BLaER1 treated with 17β-estradiol and CSF1 and Interleukin-3, amounts not matched to agents 10 nM and 100 nM (cell line): ENCODE measurements at regions not wholly inside any gene's neighbourhood (a gene's known extent, or its start where the extent isn't known, plus 50 kb on each side); places are given as distances from the start of the nearest gene placed in this dataset.
A peak's percentile ranks its signal among the peaks of the same experiment; 100 is the strongest.

ENCODE experiments used
- H3K27ac ChIP-seq, 11 experiments: shearing (Covaris generic); formaldehyde crosslinking; 2 replicates each; pipeline ENCODE4 v1.8.1; 2022
- H3K27me3 ChIP-seq, 11 experiments: shearing (Covaris generic); formaldehyde crosslinking; 2 replicates each; pipeline ENCODE4 v1.8.1; 2022
- H3K36me3 ChIP-seq, 11 experiments: shearing (Covaris generic); formaldehyde crosslinking; 2 replicates each; pipeline ENCODE4 v1.8.1; 2022
- H3K4me1 ChIP-seq, 10 experiments: shearing (Covaris generic); formaldehyde crosslinking; 2 replicates each; pipeline ENCODE4 v1.8.1; 2022
- H3K4me2 ChIP-seq, 11 experiments: shearing (Covaris generic); formaldehyde crosslinking; 2 replicates each; pipeline ENCODE4 v1.8.1; 2022
- H3K4me3 ChIP-seq, 10 experiments: shearing (Covaris generic); formaldehyde crosslinking; 2 replicates each; pipeline ENCODE4 v1.8.1; 2022
- H3K9ac ChIP-seq, 11 experiments: shearing (Covaris generic); formaldehyde crosslinking; 2 replicates each; pipeline ENCODE4 v1.8.1; 2022
- H3K9me3 ChIP-seq, 11 experiments: shearing (Covaris generic); formaldehyde crosslinking; replicated peaks in 1 of 11; 2 replicates each; pipeline ENCODE4 v1.8.1; 2022
- H4K20me1 ChIP-seq, 11 experiments: shearing (Covaris generic); formaldehyde crosslinking; 2 replicates each; pipeline ENCODE4 v1.8.1; 2022
- Cebpa-rat ChIP-seq, 11 experiments: shearing (Covaris generic); IDR thresholded peaks; 2 replicates each; pipeline ENCODE4 v1.8.1; 2022

DNA sequence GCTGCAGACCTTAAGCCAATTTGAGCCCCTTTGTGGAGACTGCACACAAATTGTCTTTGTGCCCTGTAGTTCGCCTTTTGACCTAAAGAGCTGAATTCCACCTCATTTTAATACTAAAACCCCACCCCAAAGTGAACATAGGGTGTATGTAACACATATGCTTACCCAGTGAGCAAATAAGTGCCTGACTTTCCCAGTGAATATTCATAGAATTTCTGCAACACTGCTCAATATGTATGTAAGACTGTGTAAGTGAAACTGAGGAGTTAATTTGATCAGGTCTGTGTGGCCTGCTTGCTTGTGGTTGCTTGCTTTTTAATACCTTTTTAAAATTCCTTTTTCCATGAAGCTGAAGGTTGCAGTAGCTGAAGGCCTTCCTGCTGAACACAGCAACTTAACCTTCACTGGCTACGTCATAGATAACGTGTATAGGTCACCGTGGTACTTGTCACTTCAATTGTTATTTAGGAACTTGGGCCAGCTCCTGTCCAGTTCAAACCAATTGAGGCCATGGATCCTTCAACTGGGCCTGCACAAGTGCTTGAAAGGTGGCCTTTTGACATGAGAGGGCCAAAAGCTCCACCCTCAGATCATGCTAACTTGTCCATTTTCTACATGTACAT lies 131.7 kb upstream of the BTBD3 start:
- H3K36me3 ChIP-seq: no peaks in the 10 kb centered on the region

DNA sequence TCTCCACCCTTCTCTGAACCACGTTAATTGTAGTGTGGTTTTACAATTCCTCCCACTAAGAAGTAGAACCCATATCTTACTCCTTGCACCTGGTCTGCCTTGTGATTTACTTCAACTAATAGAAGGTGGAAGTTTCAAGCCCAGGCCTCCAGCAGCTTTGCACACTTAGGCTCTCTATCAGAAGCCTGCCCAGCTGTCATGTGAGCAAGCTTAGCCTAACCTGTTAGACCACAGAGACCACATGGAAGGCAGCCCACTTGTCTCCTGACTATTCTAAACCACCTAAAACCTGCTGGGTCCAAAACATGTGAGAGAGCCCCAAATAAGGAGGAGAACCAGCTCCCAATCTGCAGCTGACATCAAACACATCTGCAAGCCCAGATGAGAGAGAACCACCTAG lies 127.6 kb upstream of the BTBD3 start:
- Histone ChIP-seq H3K36me3 (no peaks in the 10 kb centered on the region), H3K9ac (no peak overlapping the region), H3K9me3 (no peaks in the 10 kb centered on the region), H3K27ac (no peak overlapping the region), H3K4me1 (no peaks in the 10 kb centered on the region), H3K27me3 (no peaks in the 10 kb centered on the region), H3K4me3 (no peak overlapping the region), H4K20me1 (no peaks in the 10 kb centered on the region), H3K4me2 (no peak overlapping the region)
- no peak for TF ChIP-seq Cebpa-rat (IDR thresholded peaks at IDR 0.05)

More for the DNA sequence above, 131.7 kb upstream of the BTBD3 start:
- no peaks in the 10 kb centered on the region for H4K20me1 ChIP-seq
- TF ChIP-seq Cebpa-rat (IDR thresholded peaks at IDR 0.05): no peak
- H3K9me3 ChIP-seq: no peaks in the 10 kb centered on the region
- H3K9ac ChIP-seq: no peak overlapping the region
- H3K4me1 ChIP-seq: no peaks in the 10 kb centered on the region
- H3K4me2 ChIP-seq: no peak overlapping the region
- H3K27me3 ChIP-seq: no peaks in the 10 kb centered on the region
- H3K27ac ChIP-seq: no peak overlapping the region
- H3K4me3 ChIP-seq: no peak overlapping the region

DNA sequence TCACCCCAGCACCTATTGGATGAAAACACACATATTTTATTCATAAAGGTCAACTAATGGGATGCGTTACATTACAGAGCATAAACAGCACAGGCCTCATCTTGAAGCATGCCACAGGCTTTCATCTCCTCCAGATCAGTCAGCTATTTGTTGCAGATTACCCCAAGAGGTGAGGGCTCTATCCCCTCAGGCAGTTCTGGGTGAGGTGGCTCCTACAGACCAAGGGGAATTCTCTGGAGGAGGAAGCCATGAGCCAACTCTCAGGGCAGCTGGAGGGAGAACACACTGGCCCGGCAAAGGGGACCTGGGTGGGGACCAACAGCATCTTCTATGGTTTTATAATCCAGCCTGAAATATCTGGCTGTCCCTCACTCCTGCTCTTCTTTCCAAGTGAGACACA lies 126.4 kb upstream of the BTBD3 start:
- Histone ChIP-seq H3K27ac (no peak overlapping the region), H3K36me3 (no peaks in the 10 kb centered on the region), H3K4me2 (no peak overlapping the region), H3K4me1 (no peaks in the 10 kb centered on the region), H4K20me1 (no peaks in the 10 kb centered on the region), H3K27me3 (no peaks in the 10 kb centered on the region), H3K4me3 (no peak overlapping the region), H3K9me3 (no peaks in the 10 kb centered on the region), H3K9ac (no peak overlapping the region)
- TF ChIP-seq Cebpa-rat (IDR thresholded peaks at IDR 0.05): no peak

DNA sequence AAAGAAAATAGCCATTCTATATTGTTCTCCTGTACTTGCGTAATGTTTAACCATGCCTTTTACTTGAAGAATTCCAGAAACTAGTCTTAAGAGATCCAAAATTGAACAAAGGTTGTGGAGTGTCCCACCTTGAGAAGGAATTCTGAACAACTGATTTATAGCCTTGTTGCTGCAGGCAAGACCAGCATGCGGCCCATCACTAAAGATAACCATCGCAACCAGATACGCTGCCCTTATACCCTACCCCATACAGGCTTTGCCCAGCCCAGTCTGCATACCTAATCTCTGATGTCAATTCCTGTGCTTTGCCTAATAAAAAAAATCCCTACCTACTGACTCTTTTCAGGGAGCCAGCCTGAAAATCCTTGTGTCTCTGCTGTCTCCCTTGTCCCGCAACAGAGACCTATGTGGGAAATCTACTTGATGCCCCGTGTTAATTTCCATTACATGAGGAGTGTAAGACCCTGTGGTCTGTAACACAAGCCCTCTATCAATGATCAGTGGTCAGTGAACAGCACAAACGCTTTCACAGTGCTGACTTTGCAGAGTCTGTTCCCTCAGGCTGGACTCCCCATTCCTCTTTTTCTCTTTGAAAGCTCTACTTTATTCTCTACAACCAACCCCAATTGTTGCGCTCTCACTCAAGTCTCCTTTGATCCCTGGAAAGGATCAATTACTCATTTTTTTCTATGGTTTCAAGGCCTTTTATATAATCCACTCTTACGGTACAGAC lies 125.7 kb upstream of the BTBD3 start:
- no peak for TF ChIP-seq Cebpa-rat (IDR thresholded peaks at IDR 0.05)
- no peaks in the 10 kb centered on the region for H4K20me1 ChIP-seq
- H3K27ac ChIP-seq: no peak overlapping the region
- no peaks in the 10 kb centered on the region for H3K27me3 ChIP-seq
- H3K4me1 ChIP-seq: no peaks in the 10 kb centered on the region
- no peaks in the 10 kb centered on the region for H3K36me3 ChIP-seq
- no peak overlapping the region for H3K9ac ChIP-seq
- no peaks in the 10 kb centered on the region for H3K9me3 ChIP-seq
- no peak overlapping the region for H3K4me2 ChIP-seq
- H3K4me3 ChIP-seq: no peak overlapping the region

DNA sequence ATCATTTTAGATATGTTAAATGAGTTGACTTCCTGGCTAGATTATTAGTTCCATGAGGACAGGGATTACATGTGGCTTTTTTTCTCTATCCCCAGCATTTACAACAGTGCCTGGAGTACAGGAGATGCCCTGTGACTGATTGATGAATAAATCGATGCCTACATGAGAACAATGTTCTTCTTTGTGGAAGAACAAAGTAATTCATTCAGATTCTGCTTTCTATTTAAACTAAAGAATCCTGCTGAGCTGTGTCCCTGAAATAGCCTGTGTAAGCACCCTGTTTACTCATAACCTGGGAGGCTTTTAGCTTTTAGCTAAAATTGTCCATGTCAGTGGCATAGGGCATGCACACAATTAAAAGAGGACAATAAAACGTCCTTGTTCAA lies 125.1 kb upstream of the BTBD3 start:
- no peaks in the 10 kb centered on the region for H3K4me1 ChIP-seq
- no peak overlapping the region for H3K4me2 ChIP-seq
- H3K4me3 ChIP-seq: no peak overlapping the region
- H3K36me3 ChIP-seq: no peaks in the 10 kb centered on the region
- no peak overlapping the region for H3K27ac ChIP-seq
- no peaks in the 10 kb centered on the region for H3K27me3 ChIP-seq
- H4K20me1 ChIP-seq: no peaks in the 10 kb centered on the region
- H3K9me3 ChIP-seq: no peaks in the 10 kb centered on the region
- no peak overlapping the region for H3K9ac ChIP-seq
- TF ChIP-seq Cebpa-rat (IDR thresholded peaks at IDR 0.05): no peak

DNA sequence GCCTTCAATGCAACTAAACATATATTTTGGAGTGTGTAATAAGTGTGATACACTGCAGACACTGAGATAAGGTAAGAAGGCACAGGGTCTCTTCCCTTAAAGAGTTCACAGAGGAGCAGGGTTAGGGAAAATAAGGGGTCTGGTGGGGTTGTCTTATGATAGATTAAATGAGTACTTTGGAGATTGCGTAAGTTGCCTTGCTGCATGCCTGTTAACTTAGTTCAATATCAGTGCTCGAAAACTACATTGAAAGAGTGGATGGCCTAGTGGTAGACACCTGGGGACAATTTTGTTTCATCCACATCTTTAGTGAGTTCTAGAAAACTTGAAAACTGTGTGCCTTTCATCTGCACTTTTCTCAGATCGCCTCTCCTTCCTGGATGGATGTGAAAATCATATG lies 123.2 kb upstream of the BTBD3 start:
- no peaks in the 10 kb centered on the region for H3K36me3 ChIP-seq
- H4K20me1 ChIP-seq: no peaks in the 10 kb centered on the region
- H3K9me3 ChIP-seq: no peaks in the 10 kb centered on the region
- H3K27ac ChIP-seq: no peak overlapping the region
- H3K9ac ChIP-seq: no peak overlapping the region
- H3K4me3 ChIP-seq: no peak overlapping the region
- TF ChIP-seq Cebpa-rat (IDR thresholded peaks at IDR 0.05): peak in 3 of 11 experiments; percentile 11 to 38 (median 30); a peak in 1 of 22 replicates
- H3K4me2 ChIP-seq: no peak overlapping the region
- no peaks in the 10 kb centered on the region for H3K4me1 ChIP-seq
- H3K27me3 ChIP-seq: no peaks in the 10 kb centered on the region

DNA sequence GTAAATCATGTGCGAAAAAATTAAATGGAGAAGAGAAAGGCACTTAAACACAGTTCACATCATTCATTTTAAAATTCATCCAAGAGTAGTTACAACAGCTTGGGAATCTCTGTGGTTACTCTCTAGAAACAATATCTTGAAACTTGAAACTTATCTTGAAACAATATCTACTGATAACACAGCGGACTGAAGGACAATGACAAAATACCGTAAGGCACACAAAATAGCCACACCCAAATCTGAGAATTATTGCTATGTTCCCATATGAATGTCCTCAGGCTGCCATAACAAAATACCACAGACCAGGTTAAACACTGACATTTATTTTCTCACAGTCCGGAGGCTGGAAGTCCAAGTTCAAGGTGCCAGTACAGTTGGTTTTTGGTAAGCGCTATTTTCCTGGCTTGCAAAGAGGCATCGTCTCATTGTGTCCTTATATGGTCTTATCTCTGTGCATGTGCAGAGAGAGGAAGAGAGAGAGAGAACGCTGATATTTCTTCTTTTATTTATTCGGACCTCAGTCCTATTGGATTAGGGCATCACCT lies 122.5 kb upstream of the BTBD3 start:
- no peak overlapping the region for H3K4me2 ChIP-seq
- H3K27ac ChIP-seq: no peak overlapping the region
- no peak overlapping the region for H3K4me3 ChIP-seq
- no peaks in the 10 kb centered on the region for H3K36me3 ChIP-seq
- no peaks in the 10 kb centered on the region for H3K4me1 ChIP-seq
- H3K9ac ChIP-seq: no peak overlapping the region
- no peaks in the 10 kb centered on the region for H4K20me1 ChIP-seq
- H3K9me3 ChIP-seq: no peaks in the 10 kb centered on the region
- no peak for TF ChIP-seq Cebpa-rat (IDR thresholded peaks at IDR 0.05)
- H3K27me3 ChIP-seq: no peaks in the 10 kb centered on the region

DNA sequence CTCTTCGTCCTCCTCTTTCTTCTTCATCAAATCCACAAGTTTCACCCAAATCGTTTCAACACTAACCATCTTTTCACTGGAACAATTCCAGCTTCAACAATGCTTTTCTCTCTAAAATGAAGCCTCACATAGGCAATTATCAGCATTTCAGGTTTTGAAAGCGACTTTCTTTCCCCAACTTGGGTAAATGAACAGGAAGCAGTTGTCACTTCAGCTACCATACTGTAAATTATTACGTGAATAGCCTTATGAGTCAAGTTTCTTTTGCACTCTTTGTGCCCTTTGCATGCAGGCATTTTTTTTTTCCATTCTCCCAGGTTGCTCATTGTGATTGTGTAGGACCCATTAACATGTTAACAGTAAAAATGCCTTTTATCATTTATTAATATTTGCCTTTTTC lies 121.7 kb upstream of the BTBD3 start:
- Histone ChIP-seq H3K4me1 (no peaks in the 10 kb centered on the region), H3K9me3 (no peaks in the 10 kb centered on the region), H3K4me2 (no peak overlapping the region), H4K20me1 (no peaks in the 10 kb centered on the region), H3K27me3 (no peaks in the 10 kb centered on the region), H3K36me3 (no peaks in the 10 kb centered on the region), H3K4me3 (no peak overlapping the region), H3K27ac (no peak overlapping the region), H3K9ac (no peak overlapping the region)
- TF ChIP-seq Cebpa-rat (IDR thresholded peaks at IDR 0.05): no peak

DNA sequence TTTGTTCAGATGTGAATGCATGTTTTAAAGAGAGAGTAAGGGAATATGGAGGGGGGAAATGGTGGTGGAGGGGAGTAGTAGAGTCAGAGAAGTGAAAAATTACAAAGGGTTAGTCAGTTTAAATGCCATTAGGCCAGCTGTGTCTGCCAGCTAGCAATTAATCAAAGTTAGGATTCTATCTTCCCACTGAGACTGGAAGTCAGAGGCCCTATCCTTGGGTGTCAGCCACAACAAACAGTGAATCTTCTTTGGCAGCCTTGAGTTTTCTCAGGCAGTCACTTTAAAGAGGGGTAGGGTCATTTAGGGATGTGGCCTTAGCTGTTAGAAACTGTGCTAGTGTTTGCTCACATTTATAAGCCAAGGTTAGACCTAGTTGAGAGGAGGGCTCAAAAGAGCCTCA lies 120.5 kb upstream of the BTBD3 start:
- H3K4me2 ChIP-seq: no peak overlapping the region
- H3K27me3 ChIP-seq: no peaks in the 10 kb centered on the region
- H3K27ac ChIP-seq: no peak overlapping the region
- no peak overlapping the region for H3K4me3 ChIP-seq
- H4K20me1 ChIP-seq: no peaks in the 10 kb centered on the region
- TF ChIP-seq Cebpa-rat (IDR thresholded peaks at IDR 0.05): no peak
- no peak overlapping the region for H3K9ac ChIP-seq
- no peaks in the 10 kb centered on the region for H3K36me3 ChIP-seq
- H3K9me3 ChIP-seq: no peaks in the 10 kb centered on the region
- H3K4me1 ChIP-seq: no peaks in the 10 kb centered on the region

DNA sequence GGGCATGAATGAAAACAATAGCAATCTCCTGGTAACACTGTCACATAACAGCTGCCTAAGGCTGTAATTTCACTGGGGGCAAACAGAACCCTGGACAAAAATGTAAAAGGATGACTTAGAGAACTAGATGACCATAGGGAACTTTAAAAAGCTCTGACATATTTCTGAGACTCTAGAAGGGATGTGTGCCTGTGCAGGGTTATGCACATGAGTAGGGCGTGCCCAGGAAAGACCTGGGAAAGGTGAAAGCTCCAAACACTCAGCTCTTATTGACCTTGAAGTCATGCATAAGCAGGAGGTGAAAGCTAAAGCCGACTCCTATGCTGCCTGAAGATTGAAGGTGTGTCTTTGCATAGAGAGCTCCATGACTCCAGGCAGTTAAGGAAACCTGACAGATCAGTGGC lies 118.4 kb upstream of the BTBD3 start:
- Histone ChIP-seq H3K4me1 (no peaks in the 10 kb centered on the region), H3K4me3 (no peak overlapping the region)

More for the DNA sequence above, 118.4 kb upstream of the BTBD3 start:
- no peak overlapping the region for H3K9ac ChIP-seq
- H4K20me1 ChIP-seq: no peaks in the 10 kb centered on the region
- H3K27me3 ChIP-seq: no peaks in the 10 kb centered on the region
- H3K36me3 ChIP-seq: no peaks in the 10 kb centered on the region
- H3K27ac ChIP-seq: no peak overlapping the region
- H3K9me3 ChIP-seq: no peaks in the 10 kb centered on the region
- no peak for TF ChIP-seq Cebpa-rat (IDR thresholded peaks at IDR 0.05)
- no peak overlapping the region for H3K4me2 ChIP-seq
